ENCODE measurements at regions not wholly inside any gene's neighbourhood (a gene's known extent, or its start where the extent isn't known, plus 50 kb on each side); places are given as distances from the start of the nearest gene placed in this dataset.

GRCh38 chr21:25330266-25330665 is 277.0 kb downstream of the MRPL39 start:
- no peak for DNase-seq (ENCODE audit: low read depth in 2 of 2)

DNA sequence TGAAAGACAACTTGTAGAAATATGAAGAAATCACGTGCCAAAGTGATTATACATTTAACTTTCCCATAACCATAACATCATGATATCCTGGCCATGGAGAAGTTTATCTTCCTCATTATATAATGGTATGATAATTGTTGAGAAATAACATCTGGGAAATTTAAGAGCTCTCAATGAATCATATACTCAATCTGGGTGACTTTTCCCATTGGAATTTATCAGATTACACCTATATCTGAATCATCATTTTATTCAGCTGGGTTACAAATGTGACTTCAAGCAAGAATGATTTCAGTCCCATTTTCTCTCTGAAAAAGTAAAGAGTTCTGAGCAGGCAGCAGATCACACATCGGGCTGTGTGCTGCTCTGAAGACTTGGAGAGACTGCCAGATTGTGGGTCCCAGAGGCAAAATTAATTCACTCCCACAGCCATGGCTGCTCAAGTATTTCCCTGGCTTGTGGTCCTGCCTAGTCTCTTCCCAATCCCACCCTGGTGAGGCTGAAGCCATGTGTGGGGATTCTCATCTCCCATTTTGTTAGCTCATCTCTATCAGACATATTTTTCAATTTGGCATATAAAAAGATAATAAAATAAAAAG is 278.0 kb downstream of the MRPL39 start:
- no peak for DNase-seq (ENCODE audit: low read depth in 2 of 2)

- no peak for DNase-seq (ENCODE audit: low read depth in 2 of 2)
Measured at GRCh38 chr21:25328736-25329135, 278.5 kb downstream of the MRPL39 start.

- DNase-seq (ENCODE audit: low read depth in 2 of 2) = no peak
Measured at GRCh38 chr21:25326181-25326580, 281.1 kb downstream of the MRPL39 start.

DNA sequence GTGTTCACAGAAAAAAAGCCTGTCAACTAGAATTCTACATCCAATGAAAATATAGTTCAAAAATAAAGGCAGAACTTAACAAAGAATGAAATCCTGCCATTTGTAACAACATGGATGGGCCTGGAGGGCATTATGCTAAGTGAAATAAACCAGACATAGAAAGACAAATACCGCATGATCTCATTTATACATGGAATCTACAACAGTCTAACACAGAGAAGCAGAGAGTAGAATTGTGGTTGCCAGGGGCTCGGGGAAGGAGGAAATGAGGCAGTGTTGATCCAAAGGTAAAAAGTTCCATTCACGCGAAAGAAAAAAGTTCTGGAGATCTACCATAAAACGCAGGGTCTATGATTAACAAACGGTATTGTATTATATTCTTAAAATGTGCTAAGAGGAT is 282.6 kb downstream of the MRPL39 start:
- no peak for DNase-seq (ENCODE audit: low read depth in 2 of 2)

GRCh38 chr21:25323356-25323949 is 283.8 kb downstream of the MRPL39 start:
- DNase-seq (ENCODE audit: low read depth in 2 of 2) = no peak

DNA sequence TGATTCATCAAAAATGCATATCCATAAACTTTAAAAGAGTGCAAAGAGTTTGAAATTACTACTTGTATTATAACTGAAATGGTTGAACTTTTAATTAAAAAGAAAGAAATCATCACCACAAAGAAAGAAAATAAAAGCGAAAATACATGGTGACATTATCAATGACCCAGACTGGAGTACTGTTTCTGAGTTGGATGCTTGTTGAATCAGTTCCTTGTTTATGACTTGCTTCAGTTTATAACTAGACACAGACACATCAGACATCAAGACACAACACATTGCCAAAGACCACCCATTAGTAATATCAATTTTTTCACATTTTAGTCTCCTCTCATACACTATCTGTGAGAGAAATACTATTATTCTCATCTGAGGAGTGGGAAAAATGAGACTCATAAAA is 293.0 kb downstream of the MRPL39 start:
- DNase-seq (ENCODE audit: low read depth in 2 of 2) = no peak

DNA sequence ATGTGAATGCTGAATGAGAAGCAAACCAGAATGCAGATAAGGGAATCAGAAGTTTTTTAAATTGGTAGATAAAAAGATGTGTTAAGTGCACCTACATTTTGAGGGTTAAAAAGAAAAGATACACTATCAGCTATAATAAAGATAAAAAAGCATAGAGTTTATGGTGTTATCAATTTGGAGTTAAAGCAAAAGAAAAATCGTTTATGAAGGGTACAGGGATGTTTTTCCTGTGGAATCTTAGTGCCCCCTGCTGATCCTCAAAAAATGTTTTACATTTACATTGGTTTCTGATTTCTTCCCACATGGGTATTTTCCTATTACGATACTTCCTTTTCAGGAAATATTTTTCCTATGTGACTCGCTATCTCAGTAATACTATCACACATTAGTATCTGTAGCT is 293.5 kb downstream of the MRPL39 start:
- no peak for DNase-seq (ENCODE audit: low read depth in 2 of 2)

DNA sequence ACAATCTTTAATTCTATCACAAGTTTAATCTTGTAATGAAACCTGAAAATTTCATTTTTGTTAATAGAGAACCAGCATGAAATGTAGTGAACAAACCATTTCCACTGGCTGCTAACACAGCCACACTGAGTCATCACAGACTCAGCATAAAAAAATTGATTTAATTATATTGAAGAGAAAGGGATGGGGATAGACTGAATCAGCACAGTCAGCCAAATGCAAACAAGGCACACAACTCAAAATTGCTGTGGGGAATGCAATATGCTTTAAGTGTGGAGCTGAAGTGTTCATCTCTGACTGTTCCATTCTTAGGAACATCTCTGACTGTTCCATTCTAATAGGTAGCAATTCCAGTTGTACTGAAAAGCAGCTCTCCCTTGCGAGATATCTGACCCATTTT is 299.8 kb downstream of the MRPL39 start:
- DNase-seq (ENCODE audit: low read depth in 2 of 2) = no peak

DNA sequence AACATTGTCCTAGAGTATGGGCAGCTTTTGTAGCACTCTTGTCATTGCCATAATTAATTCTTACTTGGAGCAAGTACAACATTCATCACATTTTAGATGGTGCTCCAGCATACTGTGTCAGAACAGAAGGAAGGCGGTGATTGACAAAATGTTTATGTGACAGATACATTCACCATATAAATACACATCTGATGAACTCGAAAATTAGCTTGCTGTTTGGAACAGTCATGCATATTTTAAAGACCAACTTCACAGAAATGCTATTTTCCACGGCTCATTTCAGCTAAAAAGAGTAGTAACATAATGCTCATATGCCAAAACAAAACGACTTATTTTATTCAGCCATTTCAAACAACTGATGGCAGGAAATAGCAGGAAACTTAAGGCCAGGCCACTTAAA is 302.7 kb downstream of the MRPL39 start:
- no peak for DNase-seq (ENCODE audit: low read depth in 2 of 2)

- DNase-seq (ENCODE audit: low read depth in 2 of 2) = no peak
Measured at GRCh38 chr21:25300632-25301031, 306.6 kb downstream of the MRPL39 start.

- DNase-seq (ENCODE audit: low read depth in 2 of 2) = no peak
Measured at GRCh38 chr21:25298512-25299491, 308.5 kb downstream of the MRPL39 start.

DNA sequence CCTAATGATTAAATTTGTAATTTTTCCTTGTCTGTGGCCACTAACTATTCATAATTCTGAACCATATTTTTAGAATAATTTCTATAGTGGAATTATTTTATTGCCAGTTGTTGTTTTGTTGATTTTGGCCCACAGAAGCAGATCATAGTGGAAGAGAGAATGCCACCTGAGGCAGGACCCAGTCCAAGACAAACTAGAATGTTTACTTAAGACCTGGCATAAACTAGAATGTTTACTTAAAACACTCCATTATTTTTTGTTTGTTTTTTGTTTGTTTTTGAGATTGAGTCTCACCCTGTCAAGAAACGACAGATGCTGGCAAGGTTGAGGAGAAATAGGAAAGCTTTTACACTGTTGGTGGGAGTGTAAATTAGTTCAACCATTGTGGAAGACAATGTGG is 310.2 kb downstream of the MRPL39 start:
- no peak for DNase-seq (ENCODE audit: low read depth in 2 of 2)

DNA sequence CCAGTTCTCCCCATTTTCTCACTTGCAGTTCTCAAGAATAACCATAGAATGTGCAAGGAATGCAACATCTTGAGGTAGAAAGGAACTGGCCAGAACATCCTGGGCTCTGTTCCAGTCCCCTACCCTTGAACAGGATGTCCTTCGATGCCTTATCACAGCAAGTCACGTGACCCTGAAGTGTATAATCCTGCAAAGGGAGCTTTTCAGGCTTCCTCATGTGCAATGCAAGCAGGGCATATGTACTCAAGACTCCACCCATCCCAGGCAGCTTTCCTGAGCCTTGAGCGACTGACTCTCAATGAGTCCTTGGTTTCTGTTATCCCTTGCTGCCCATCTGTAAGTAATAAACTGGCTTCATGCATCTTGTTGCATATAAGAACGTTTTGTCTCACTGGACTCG is 311.0 kb downstream of the MRPL39 start:
- no peak for DNase-seq (ENCODE audit: low read depth in 2 of 2)

DNA sequence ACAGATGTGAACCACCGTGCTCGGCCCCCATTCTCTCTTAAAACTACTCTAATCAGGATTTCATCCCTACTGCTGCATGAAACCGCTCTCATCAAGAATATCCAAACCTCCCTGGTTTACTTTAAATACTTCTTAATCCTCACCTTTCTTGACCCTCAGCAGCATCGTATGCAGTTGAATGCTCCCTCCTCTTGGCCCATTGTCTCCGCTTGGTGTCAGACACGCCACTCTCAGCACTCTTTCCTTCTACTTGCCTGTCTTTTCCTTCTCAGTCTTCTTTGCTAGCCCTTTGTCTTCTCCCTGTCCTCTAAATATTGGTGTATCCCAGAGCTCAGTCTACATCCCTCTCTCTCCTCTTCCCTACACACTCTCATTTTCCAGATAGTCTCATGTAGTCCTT is 314.9 kb downstream of the MRPL39 start:
- DNase-seq (ENCODE audit: low read depth in 2 of 2) = no peak

- no peak for DNase-seq (ENCODE audit: low read depth in 2 of 2)
Measured at GRCh38 chr21:25283720-25284119, 323.6 kb downstream of the MRPL39 start.

DNA sequence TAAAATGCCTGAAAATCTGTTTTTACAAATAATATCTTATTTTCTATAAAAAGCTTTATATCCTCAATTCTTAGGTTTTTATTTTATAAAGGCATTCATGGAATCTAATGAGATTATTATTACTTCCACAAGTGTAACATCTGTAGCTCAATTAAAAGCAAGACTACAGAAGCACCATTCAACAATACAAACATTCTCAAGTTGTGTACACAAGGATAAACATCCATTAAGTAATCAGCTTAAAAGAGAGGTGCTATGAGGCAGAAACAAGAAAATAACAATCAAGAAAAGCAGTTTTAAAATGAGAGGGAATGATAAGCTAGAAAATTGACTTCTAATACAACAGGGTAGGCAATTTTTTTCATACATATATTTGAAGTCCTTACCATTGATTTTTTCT is 326.1 kb downstream of the MRPL39 start:
- DNase-seq (ENCODE audit: low read depth in 2 of 2) = no peak

DNA sequence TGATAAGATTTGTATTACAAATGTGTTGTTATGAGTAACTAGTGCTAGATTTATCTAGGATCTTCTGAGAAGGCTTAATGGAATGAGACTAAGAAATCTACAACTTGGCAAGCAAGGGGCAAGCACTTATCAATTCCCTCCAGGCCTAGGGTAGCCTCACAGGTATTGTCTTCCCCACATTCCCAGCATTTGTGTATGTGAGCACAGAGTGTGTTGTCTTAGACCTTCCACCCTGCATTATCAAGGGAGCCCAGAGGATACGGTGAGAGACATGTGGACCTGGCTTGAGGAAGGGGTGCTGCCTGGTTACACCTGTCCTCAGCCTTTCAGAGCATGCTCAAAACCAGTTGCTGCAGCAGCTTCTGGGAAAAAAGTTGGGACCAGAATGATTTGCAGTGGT is 327.2 kb downstream of the MRPL39 start:
- no peak for DNase-seq (ENCODE audit: low read depth in 2 of 2)

- no peak for DNase-seq (ENCODE audit: low read depth in 2 of 2)
Measured at GRCh38 chr21:25273959-25274358, 333.3 kb downstream of the MRPL39 start.

GRCh38 chr21:25254491-25255174 is 352.6 kb downstream of the MRPL39 start:
- no peak for DNase-seq (ENCODE audit: low read depth in 2 of 2)

- DNase-seq (ENCODE audit: low read depth in 2 of 2) = no peak
Measured at GRCh38 chr21:25246546-25246945, 360.7 kb downstream of the MRPL39 start.

DNA sequence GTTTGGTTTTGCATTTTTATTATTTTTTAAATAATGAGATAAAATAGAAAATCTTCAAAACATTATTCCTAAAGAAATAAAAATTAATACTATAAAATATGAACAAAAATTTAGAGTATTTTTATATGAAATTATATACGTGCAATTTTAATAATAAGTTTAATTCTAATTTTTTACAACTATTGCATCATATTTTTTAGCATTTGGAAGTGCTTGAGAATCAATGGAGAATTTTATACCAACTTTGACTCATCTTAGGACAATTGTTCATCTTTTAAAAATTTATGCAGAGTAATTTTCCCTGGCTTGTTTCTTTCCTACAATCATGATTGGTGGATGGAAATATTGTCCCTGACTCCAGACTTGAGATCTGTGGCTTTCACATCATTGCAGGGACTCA is 362.5 kb downstream of the MRPL39 start:
- no peak for DNase-seq (ENCODE audit: low read depth in 2 of 2)
